Keratinocyte (primary cell): ENCODE measurements at regions not wholly inside any gene's neighbourhood (a gene's known extent, or its start where the extent isn't known, plus 50 kb on each side); places are given as distances from the start of the nearest gene placed in this dataset.

Source experiments
- DNase-seq: peaks from one replicate; pipeline ENCODE4 v3.0.0-alpha.2; 2011; ENCODE audit warnings: low read depth, missing footprints, low spot score
- FAIRE-seq: peaks from 2 replicates; lab custom pipeline; 2011; peaks lifted over from hg19 to GRCh38; lab: Jason Lieb, UNC
- H2AFZ ChIP-seq: 2 replicates; pipeline ENCODE4 v1.6.0; 2012; ENCODE audit warnings: low read length, control low read depth, inconsistent platforms; ENCODE audit not compliant: control insufficient read depth
- H3K27ac ChIP-seq: 2 replicates; pipeline ENCODE4 v1.5.1; 2011; ENCODE audit warnings: low read length; ENCODE audit not compliant: control insufficient read depth, insufficient read depth
- H3K27me3 ChIP-seq: 3 replicates; pipeline ENCODE4 v1.6.0; 2011; ENCODE audit warnings: low read length; ENCODE audit not compliant: control insufficient read depth, insufficient read depth; ENCODE audit errors: extremely low read depth
- H3K36me3 ChIP-seq, 2 experiments: 2 replicates in 1 of 2; 3 replicates in 1 of 2; pipeline ENCODE4 v1.5.1; 2011; ENCODE audit warnings: low read length in 2 of 2, mild to moderate bottlenecking in 1 of 2; ENCODE audit not compliant: control insufficient read depth in 2 of 2, insufficient read depth in 2 of 2; ENCODE audit errors: extremely low read depth in 1 of 2
- H3K4me1 ChIP-seq: 3 replicates; pipeline ENCODE4 v1.5.1; 2011; ENCODE audit warnings: low read length; ENCODE audit not compliant: control insufficient read depth, insufficient read depth; ENCODE audit errors: extremely low read depth
- H3K4me2 ChIP-seq: 3 replicates; pipeline ENCODE4 v1.6.0; 2011; ENCODE audit warnings: low read depth, low read length; ENCODE audit not compliant: control insufficient read depth, insufficient read depth; ENCODE audit errors: extremely low read depth
- H3K4me3 ChIP-seq, 3 experiments: fragments of 200-600 bp in 1 of 3; sonication (generic) in 1 of 3; 2 replicates in 2 of 3; 3 replicates in 1 of 3; pipeline ENCODE4 v1.5.1; 2011 to 2016; ENCODE audit warnings: low read length in 3 of 3, mild to moderate bottlenecking in 3 of 3, control low read depth in 2 of 3, inconsistent platforms in 1 of 3, low read depth in 1 of 3, mixed read lengths in 1 of 3, mixed run types in 1 of 3, moderate library complexity in 1 of 3; ENCODE audit not compliant: control insufficient read depth in 2 of 3, insufficient read depth in 2 of 3; ENCODE audit errors: extremely low read depth in 1 of 3
- H3K79me2 ChIP-seq: 2 replicates; pipeline ENCODE4 v1.6.0; 2012; ENCODE audit warnings: low read length; ENCODE audit not compliant: control insufficient read depth, insufficient read depth
- H3K9ac ChIP-seq: 3 replicates; pipeline ENCODE4 v1.6.0; 2011; ENCODE audit warnings: low read length; ENCODE audit not compliant: control insufficient read depth, insufficient read depth; ENCODE audit errors: extremely low read depth
- H3K9me1 ChIP-seq: 3 replicates; pipeline ENCODE4 v1.6.0; 2011; ENCODE audit warnings: low read length; ENCODE audit not compliant: control insufficient read depth, insufficient read depth; ENCODE audit errors: extremely low read depth
- H3K9me3 ChIP-seq: 2 replicates; pipeline ENCODE4 v1.5.1; 2012; ENCODE audit warnings: low read depth, low read length; ENCODE audit not compliant: control insufficient read depth
- H4K20me1 ChIP-seq: 3 replicates; pipeline ENCODE4 v1.6.0; 2011; ENCODE audit warnings: low read length; ENCODE audit not compliant: control insufficient read depth, insufficient read depth; ENCODE audit errors: extremely low read depth
- EZH2 ChIP-seq: IDR thresholded peaks from one replicate; pipeline ENCODE4 v1.6.1; 2012; ENCODE audit warnings: inconsistent platforms, mild to moderate bottlenecking, low read length, moderate library complexity
- dilution Hi-C: fragments of 300-500 bp; cut with MboI; formaldehyde crosslinking; loops from one replicate; pipeline ENCODE4 v1.7.0; 2020; ENCODE audit warnings: low sequenced_read_pairs; ENCODE audit not compliant: extremely low pct_ligation_motif_present
- TF ChIP-seq, protein P1 (sequence below), 3 experiments: IDR thresholded peaks in 1 of 3; conservative IDR thresholded peaks in 1 of 3; optimal IDR thresholded peaks in 1 of 3; 2 replicates in 2 of 3; 3 replicates in 1 of 3; pipeline versions ENCODE3 to v1.5.1; 2011; ENCODE audit warnings: low read length in 3 of 3, mild to moderate bottlenecking in 3 of 3, moderate library complexity in 2 of 3, control low read depth in 1 of 3, inconsistent platforms in 1 of 3; ENCODE audit not compliant: insufficient read depth in 2 of 3; ENCODE audit errors: extremely low read depth in 1 of 3

DNA sequence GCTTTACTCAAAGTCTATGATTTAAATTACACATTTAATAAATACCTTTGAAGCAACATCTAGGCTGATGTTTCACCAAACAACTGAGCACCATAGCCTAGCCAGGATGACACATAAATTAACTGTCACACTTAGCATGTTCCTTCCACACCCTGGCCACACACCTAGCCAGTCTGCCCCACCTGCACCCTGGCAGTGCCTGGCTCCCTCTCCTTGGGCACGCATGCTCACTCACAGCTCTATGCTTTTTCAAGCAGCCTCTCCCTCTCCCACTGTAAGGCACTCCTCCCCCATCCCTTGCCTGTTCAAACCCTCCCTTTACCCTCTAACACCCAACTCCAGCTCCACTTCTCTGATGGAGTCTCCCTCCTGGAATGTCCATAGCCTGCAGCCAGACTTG is 357.6 kb upstream of the KLHL29 start:
- dilution Hi-C loops, result no loop called here
- Histone ChIP-seq H4K20me1 (no peaks in the 10 kb centered on the region), H2AFZ (no peak overlapping the region), H3K27ac (no peak overlapping the region), H3K79me2 (no peaks in the 10 kb centered on the region), H3K27me3 (no peaks in the 10 kb centered on the region), H3K9ac (no peak overlapping the region), H3K36me3 (no peaks in the 10 kb centered on the region), H3K4me3 (no peak overlapping the region), H3K9me1 (no peaks in the 10 kb centered on the region), H3K9me3 (no peaks in the 10 kb centered on the region), H3K4me2 (no peak overlapping the region), H3K4me1 (no peaks in the 10 kb centered on the region)
- DNase-seq (no peak), FAIRE-seq (no peak)
- TF ChIP-seq, protein P1, sequence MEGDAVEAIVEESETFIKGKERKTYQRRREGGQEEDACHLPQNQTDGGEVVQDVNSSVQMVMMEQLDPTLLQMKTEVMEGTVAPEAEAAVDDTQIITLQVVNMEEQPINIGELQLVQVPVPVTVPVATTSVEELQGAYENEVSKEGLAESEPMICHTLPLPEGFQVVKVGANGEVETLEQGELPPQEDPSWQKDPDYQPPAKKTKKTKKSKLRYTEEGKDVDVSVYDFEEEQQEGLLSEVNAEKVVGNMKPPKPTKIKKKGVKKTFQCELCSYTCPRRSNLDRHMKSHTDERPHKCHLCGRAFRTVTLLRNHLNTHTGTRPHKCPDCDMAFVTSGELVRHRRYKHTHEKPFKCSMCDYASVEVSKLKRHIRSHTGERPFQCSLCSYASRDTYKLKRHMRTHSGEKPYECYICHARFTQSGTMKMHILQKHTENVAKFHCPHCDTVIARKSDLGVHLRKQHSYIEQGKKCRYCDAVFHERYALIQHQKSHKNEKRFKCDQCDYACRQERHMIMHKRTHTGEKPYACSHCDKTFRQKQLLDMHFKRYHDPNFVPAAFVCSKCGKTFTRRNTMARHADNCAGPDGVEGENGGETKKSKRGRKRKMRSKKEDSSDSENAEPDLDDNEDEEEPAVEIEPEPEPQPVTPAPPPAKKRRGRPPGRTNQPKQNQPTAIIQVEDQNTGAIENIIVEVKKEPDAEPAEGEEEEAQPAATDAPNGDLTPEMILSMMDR (optimal IDR thresholded peaks at IDR 0.05 in 1 of 3, IDR thresholded peaks at IDR 0.05 in 1 of 3, conservative IDR thresholded peaks at IDR 0.05 in 1 of 3; ENCODE audit: extremely low read depth in 1 of 3, insufficient read depth in 2 of 3, low read length in 3 of 3), result no peak
- no peak for TF ChIP-seq EZH2

DNA sequence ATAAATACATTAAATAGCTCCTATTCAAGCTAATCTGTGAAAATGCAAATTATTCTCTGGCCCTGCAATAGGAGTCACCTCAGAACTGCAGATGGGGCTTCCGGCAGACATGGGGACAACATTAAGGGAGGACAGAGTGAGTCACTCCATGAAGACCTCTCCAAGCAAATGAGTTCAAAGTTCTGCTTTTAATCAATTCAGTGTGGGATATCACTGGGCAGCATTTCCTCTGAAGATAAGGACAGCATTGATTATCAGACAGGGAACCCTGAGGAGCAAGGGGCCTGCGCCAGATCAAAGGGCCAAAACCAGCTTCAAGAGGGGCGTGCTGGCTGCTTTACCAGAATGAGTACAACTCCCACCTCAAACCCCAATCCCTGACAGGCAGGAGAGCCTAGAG is 356.9 kb upstream of the KLHL29 start:
- H4K20me1 ChIP-seq, result no peaks in the 10 kb centered on the region
- no peaks in the 10 kb centered on the region for H3K9me3 ChIP-seq
- H3K36me3 ChIP-seq, result no peaks in the 10 kb centered on the region
- dilution Hi-C loops, result no loop called here
- FAIRE-seq (no peak), DNase-seq (no peak)
- H3K79me2 ChIP-seq, result no peaks in the 10 kb centered on the region
- no peak overlapping the region for H3K9ac ChIP-seq
- no peak overlapping the region for H3K4me2 ChIP-seq
- no peaks in the 10 kb centered on the region for H3K4me1 ChIP-seq
- H3K4me3 ChIP-seq, result no peak overlapping the region
- TF ChIP-seq, protein P1 (optimal IDR thresholded peaks at IDR 0.05 in 1 of 3, IDR thresholded peaks at IDR 0.05 in 1 of 3, conservative IDR thresholded peaks at IDR 0.05 in 1 of 3; ENCODE audit: extremely low read depth in 1 of 3, insufficient read depth in 2 of 3, low read length in 3 of 3), result no peak
- TF ChIP-seq EZH2, result no peak
- H2AFZ ChIP-seq, result no peak overlapping the region
- H3K9me1 ChIP-seq, result no peaks in the 10 kb centered on the region
- H3K27ac ChIP-seq, result no peak overlapping the region
- no peaks in the 10 kb centered on the region for H3K27me3 ChIP-seq
